Neural cell (in vitro differentiated cells): ENCODE measurements at regions not wholly inside any gene's neighbourhood (a gene's known extent, or its start where the extent isn't known, plus 50 kb on each side); places are given as distances from the start of the nearest gene placed in this dataset.

Source experiments
- H2AFZ ChIP-seq: fragments of 200-600, 300-800 bp; sonication (generic), shearing (Covaris generic); 2 replicates; pipeline ENCODE4 v1.6.0; 2014; ENCODE audit warnings: low read depth, mild to moderate bottlenecking, antibody characterized with exemption, low read length, moderate library complexity
- H3F3A ChIP-seq: fragments of 200-600 bp; shearing (Covaris generic); 2 replicates; pipeline ENCODE4 v1.6.1; 2016; ENCODE audit warnings: mild to moderate bottlenecking, moderate library complexity, mixed read lengths, antibody characterized with exemption, low read length; ENCODE audit not compliant: insufficient read depth, poor library complexity, severe bottlenecking
- H3K27ac ChIP-seq: fragments of 200-600, 300-800 bp; sonication (generic), shearing (Covaris generic); 2 replicates; pipeline ENCODE4 v1.5.1; 2014; ENCODE audit warnings: mild to moderate bottlenecking, low read length, moderate library complexity
- H3K27me3 ChIP-seq: fragments of 300-800, 200-600 bp; sonication (generic), shearing (Covaris generic); 2 replicates; pipeline ENCODE4 v1.6.0; 2014; ENCODE audit warnings: mild to moderate bottlenecking, low read depth, low read length, moderate library complexity; ENCODE audit not compliant: insufficient read depth
- H3K36me3 ChIP-seq: fragments of 300-800, 200-600 bp; sonication (generic), shearing (Covaris generic); 2 replicates; pipeline ENCODE4 v1.5.1; 2014; ENCODE audit warnings: mild to moderate bottlenecking, antibody characterized with exemption, low read length, moderate library complexity; ENCODE audit not compliant: insufficient read depth
- H3K4me2 ChIP-seq: fragments of 300-800, 200-600 bp; sonication (generic), shearing (Covaris generic); 2 replicates; pipeline ENCODE4 v1.6.0; 2014; ENCODE audit warnings: mild to moderate bottlenecking, low read length
- H3K4me3 ChIP-seq: fragments of 300-800, 200-600 bp; sonication (generic), shearing (Covaris generic); 2 replicates; pipeline ENCODE4 v1.5.1; 2014; ENCODE audit warnings: mild to moderate bottlenecking, low read length, moderate library complexity
- H3K79me2 ChIP-seq: fragments of 200-600 bp; shearing (Covaris generic); replicated peaks from 2 replicates; pipeline ENCODE4 v1.6.0; 2014; ENCODE audit warnings: mild to moderate bottlenecking, low read length, moderate library complexity; ENCODE audit not compliant: insufficient read depth
- H3K9ac ChIP-seq: fragments of 300-800, 200-600 bp; sonication (generic), shearing (Covaris generic); 2 replicates; pipeline ENCODE4 v1.6.1; 2016; ENCODE audit warnings: mild to moderate bottlenecking, low read length, mixed read lengths
- H3K9me2 ChIP-seq: fragments of 200-600 bp; shearing (Covaris generic); 2 replicates; pipeline ENCODE4 v1.6.1; 2016; ENCODE audit warnings: mild to moderate bottlenecking, low read length, mixed read lengths; ENCODE audit not compliant: insufficient read depth
- H3K9me3 ChIP-seq: fragments of 200-600, 300-800 bp; sonication (generic), shearing (Covaris generic); 2 replicates; pipeline ENCODE4 v1.6.1; 2016; ENCODE audit warnings: mild to moderate bottlenecking, mixed run types, low read length, moderate library complexity, mixed read lengths
- H4K20me1 ChIP-seq: fragments of 200-600 bp; shearing (Covaris generic); 2 replicates; pipeline ENCODE4 v1.6.1; 2016; ENCODE audit warnings: mild to moderate bottlenecking, mixed run types; ENCODE audit not compliant: insufficient read depth
- EP300 ChIP-seq: fragments of 450-650 bp; conservative IDR thresholded peaks from 2 replicates; pipeline ENCODE4 v1.6.1; 2014; ENCODE audit warnings: antibody characterized with exemption, mild to moderate bottlenecking, moderate library complexity; ENCODE audit not compliant: poor library complexity, severe bottlenecking
- EZH2 ChIP-seq: fragments of 200-600, 300-800 bp; shearing (Covaris generic), sonication (generic); IDR thresholded peaks from 2 replicates; pipeline ENCODE4 v1.6.1; 2014; ENCODE audit warnings: antibody characterized with exemption, low read length, borderline replicate concordance, mild to moderate bottlenecking; ENCODE audit not compliant: insufficient read depth, poor library complexity, severe bottlenecking
- MXI1 ChIP-seq: fragments of 450-650 bp; conservative IDR thresholded peaks from 2 replicates; pipeline ENCODE4 v1.6.1; 2014; ENCODE audit warnings: antibody characterized with exemption, mild to moderate bottlenecking; ENCODE audit not compliant: poor library complexity, severe bottlenecking
- POLR2AphosphoS5 ChIP-seq: IDR thresholded peaks from 2 replicates; pipeline ENCODE4 v1.6.1; 2012
- RAD21 ChIP-seq: fragments of 450-650 bp; conservative IDR thresholded peaks from 2 replicates; pipeline ENCODE4 v1.6.1; 2014; ENCODE audit warnings: antibody characterized with exemption, mild to moderate bottlenecking, moderate library complexity
- REST ChIP-seq: IDR thresholded peaks from 2 replicates; pipeline ENCODE4 v1.6.1; 2012; ENCODE audit warnings: borderline replicate concordance
- SMC3 ChIP-seq: fragments of 450-650 bp; conservative IDR thresholded peaks from 2 replicates; pipeline ENCODE4 v1.6.1; 2014; ENCODE audit warnings: antibody characterized with exemption, mild to moderate bottlenecking, moderate library complexity; ENCODE audit not compliant: poor library complexity
- TAF1 ChIP-seq: IDR thresholded peaks from 2 replicates; pipeline ENCODE4 v1.6.1; 2012; ENCODE audit warnings: low read depth
- TF ChIP-seq, protein P1 (sequence below): fragments of 450-650 bp; IDR thresholded peaks from 2 replicates; pipeline ENCODE4 v1.5.1; 2014; ENCODE audit warnings: antibody characterized with exemption, mild to moderate bottlenecking, moderate library complexity; ENCODE audit not compliant: poor library complexity, severe bottlenecking

GRCh38 chr2:57111531-57111930, 927.7 kb downstream of the CCDC85A start:
- H3K4me2 ChIP-seq: no peak overlapping the region
- no peaks in the 10 kb centered on the region for H3K9me2 ChIP-seq
- no peak overlapping the region for H3K4me3 ChIP-seq
- no peaks in the 10 kb centered on the region for H3K79me2 ChIP-seq
- H3F3A ChIP-seq: no peaks in the 10 kb centered on the region
- no peaks in the 10 kb centered on the region for H3K36me3 ChIP-seq
- H3K27me3 ChIP-seq: no peaks in the 10 kb centered on the region
- no peaks in the 10 kb centered on the region for H4K20me1 ChIP-seq
- TF ChIP-seq, protein P1, sequence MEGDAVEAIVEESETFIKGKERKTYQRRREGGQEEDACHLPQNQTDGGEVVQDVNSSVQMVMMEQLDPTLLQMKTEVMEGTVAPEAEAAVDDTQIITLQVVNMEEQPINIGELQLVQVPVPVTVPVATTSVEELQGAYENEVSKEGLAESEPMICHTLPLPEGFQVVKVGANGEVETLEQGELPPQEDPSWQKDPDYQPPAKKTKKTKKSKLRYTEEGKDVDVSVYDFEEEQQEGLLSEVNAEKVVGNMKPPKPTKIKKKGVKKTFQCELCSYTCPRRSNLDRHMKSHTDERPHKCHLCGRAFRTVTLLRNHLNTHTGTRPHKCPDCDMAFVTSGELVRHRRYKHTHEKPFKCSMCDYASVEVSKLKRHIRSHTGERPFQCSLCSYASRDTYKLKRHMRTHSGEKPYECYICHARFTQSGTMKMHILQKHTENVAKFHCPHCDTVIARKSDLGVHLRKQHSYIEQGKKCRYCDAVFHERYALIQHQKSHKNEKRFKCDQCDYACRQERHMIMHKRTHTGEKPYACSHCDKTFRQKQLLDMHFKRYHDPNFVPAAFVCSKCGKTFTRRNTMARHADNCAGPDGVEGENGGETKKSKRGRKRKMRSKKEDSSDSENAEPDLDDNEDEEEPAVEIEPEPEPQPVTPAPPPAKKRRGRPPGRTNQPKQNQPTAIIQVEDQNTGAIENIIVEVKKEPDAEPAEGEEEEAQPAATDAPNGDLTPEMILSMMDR: no peak
- TF ChIP-seq REST (no peak), RAD21 (no peak), TAF1 (no peak), EZH2 (no peak), SMC3 (no peak), EP300 (no peak), MXI1 (no peak), POLR2AphosphoS5 (no peak)
- no peak overlapping the region for H3K27ac ChIP-seq
- peaks cover 3% of the 10 kb centered on the region for H3K9me3 ChIP-seq
- no peak overlapping the region for H3K9ac ChIP-seq
- H2AFZ ChIP-seq: no peak overlapping the region

- Histone ChIP-seq H3K27ac (no peak overlapping the region), H3K9me2 (no peaks in the 10 kb centered on the region), H3K79me2 (no peaks in the 10 kb centered on the region), H3F3A (no peaks in the 10 kb centered on the region), H3K36me3 (no peaks in the 10 kb centered on the region), H4K20me1 (no peaks in the 10 kb centered on the region), H3K27me3 (no peaks in the 10 kb centered on the region), H3K9ac (no peak overlapping the region), H2AFZ (no peak overlapping the region), H3K4me3 (no peak overlapping the region), H3K4me2 (no peak overlapping the region), H3K9me3 (no peaks in the 10 kb centered on the region)
- TF ChIP-seq EP300 (peak; percentile 85), SMC3 (no peak), MXI1 (no peak), EZH2 (no peak), REST (no peak), RAD21 (no peak), POLR2AphosphoS5 (peak; percentile 76)
- TF ChIP-seq, protein P1: no peak
Observed at GRCh38 chr2:57119141-57119540, 927.5 kb upstream of the VRK2 start.
